OCI-LY7 (cell line): ENCODE measurements at regions not wholly inside any gene's neighbourhood (a gene's known extent, or its start where the extent isn't known, plus 50 kb on each side); places are given as distances from the start of the nearest gene placed in this dataset.

Experiments
- BruUV-seq: library from RNA; stranded (reverse); fragments of 400-500 nt; replicated peaks from 2 replicates; lab custom pipeline; 2021; lab: Mats Ljungman, UMichigan
- CTCF ChIA-PET: fragments of 300-600 bp; sonication (Branson Sonifier 250); formaldehyde crosslinking; loops from one replicate; lab custom pipeline; 2022; ENCODE audit warnings: antibody characterized with exemption; ENCODE audit not compliant: unreplicated experiment; lab: Charles Lee
- POLR2A ChIA-PET: fragments of 300-600 bp; sonication (Branson Sonifier 250); formaldehyde crosslinking; loops from one replicate; lab custom pipeline; 2022; ENCODE audit warnings: antibody characterized with exemption; lab: Charles Lee
- DNase-seq: peaks from one replicate; pipeline ENCODE4 v3.0.0-alpha.2; 2015; ENCODE audit warnings: low spot score
- H2AFZ ChIP-seq: fragments of 200-600 bp; sonication (generic), shearing (Covaris generic); 2 replicates; pipeline ENCODE4 v1.6.1; 2014; ENCODE audit warnings: mild to moderate bottlenecking, antibody characterized with exemption, low read length, moderate library complexity
- H3K27ac ChIP-seq: fragments of 200-600 bp; sonication (generic); 2 replicates; pipeline ENCODE4 v1.5.1; 2014; ENCODE audit warnings: mixed run types, low read depth, mild to moderate bottlenecking, moderate library complexity, low read length, inconsistent platforms; ENCODE audit not compliant: poor library complexity, severe bottlenecking
- H3K36me3 ChIP-seq: fragments of 200-600 bp; sonication (generic); 2 replicates; pipeline ENCODE4 v1.6.1; 2014; ENCODE audit warnings: mild to moderate bottlenecking, antibody characterized with exemption, low read length, moderate library complexity, mixed read lengths; ENCODE audit not compliant: insufficient read depth
- H3K4me1 ChIP-seq: fragments of 200-600 bp; sonication (generic); 2 replicates; pipeline ENCODE4 v1.5.1; 2014; ENCODE audit warnings: mild to moderate bottlenecking, low read length; ENCODE audit not compliant: insufficient read depth, poor library complexity, severe bottlenecking
- H3K4me2 ChIP-seq: fragments of 200-600 bp; sonication (generic); 2 replicates; pipeline ENCODE4 v1.6.1; 2014; ENCODE audit warnings: mild to moderate bottlenecking, low read length
- H3K4me3 ChIP-seq: fragments of 200-600 bp; sonication (generic); 2 replicates; pipeline ENCODE4 v1.5.1; 2014; ENCODE audit warnings: mild to moderate bottlenecking, low read depth, low read length; ENCODE audit not compliant: poor library complexity, severe bottlenecking
- H3K79me2 ChIP-seq: fragments of 200-600 bp; sonication (generic); 2 replicates; pipeline ENCODE4 v1.6.1; 2016; ENCODE audit warnings: low read depth, mild to moderate bottlenecking, low read length, moderate library complexity, mixed read lengths; ENCODE audit not compliant: insufficient read depth
- H3K9me2 ChIP-seq: fragments of 200-600 bp; sonication (generic); 2 replicates; pipeline ENCODE4 v1.6.1; 2016; ENCODE audit warnings: mild to moderate bottlenecking, low read length, mixed read lengths; ENCODE audit not compliant: insufficient read depth
- H3K9me3 ChIP-seq: fragments of 200-600 bp; sonication (generic); 2 replicates; pipeline ENCODE4 v1.6.1; 2014; ENCODE audit warnings: mild to moderate bottlenecking, mixed run types, low read length, mixed read lengths
- H4K20me1 ChIP-seq: fragments of 200-600 bp; sonication (generic); 2 replicates; pipeline ENCODE4 v1.6.1; 2014; ENCODE audit warnings: mild to moderate bottlenecking, antibody characterized with exemption, low read length, moderate library complexity, mixed read lengths; ENCODE audit not compliant: insufficient read depth
- CTCF ChIP-seq: fragments of 200-600 bp; sonication (generic); conservative IDR thresholded peaks from 2 replicates; pipeline ENCODE4 v1.5.1; 2014; ENCODE audit warnings: mild to moderate bottlenecking, antibody characterized with exemption, low read length, moderate library complexity, mixed read lengths
- EZH2phosphoT487 ChIP-seq: fragments of 200-600 bp; sonication (generic); IDR thresholded peaks from 2 replicates; pipeline ENCODE4 v1.6.1; 2018; ENCODE audit warnings: low read depth, borderline replicate concordance, mild to moderate bottlenecking, mixed run types, antibody characterized with exemption, low read length, moderate library complexity, mixed read lengths
- intact Hi-C: fragments of 100-400 bp; cut with micrococcal nuclease; formaldehyde crosslinking; loops from one replicate; pipeline ENCODE4 v1.10.0; 2022; ENCODE audit not compliant: unreplicated experiment

DNA sequence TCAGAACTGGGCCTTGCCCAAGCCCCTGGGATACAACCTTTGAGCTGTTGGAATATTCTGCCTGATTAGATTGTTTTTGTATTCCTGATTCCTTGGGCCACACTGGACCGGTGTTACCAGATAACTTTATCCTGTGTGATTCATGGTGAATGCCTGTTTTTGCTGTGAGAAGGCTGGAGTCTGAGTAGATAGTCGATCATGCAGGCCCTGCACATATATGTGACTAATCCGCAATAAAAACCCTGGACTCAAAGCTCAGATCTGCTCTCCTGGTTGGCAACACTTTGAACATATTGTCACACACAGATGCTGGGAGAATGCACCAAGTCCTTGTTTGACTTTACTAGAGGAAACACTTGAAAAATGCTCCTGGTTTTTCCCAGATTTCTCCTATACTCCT is 183.9 kb upstream of the MBL2 start:
- no peak overlapping the region for H3K4me2 ChIP-seq

DNA sequence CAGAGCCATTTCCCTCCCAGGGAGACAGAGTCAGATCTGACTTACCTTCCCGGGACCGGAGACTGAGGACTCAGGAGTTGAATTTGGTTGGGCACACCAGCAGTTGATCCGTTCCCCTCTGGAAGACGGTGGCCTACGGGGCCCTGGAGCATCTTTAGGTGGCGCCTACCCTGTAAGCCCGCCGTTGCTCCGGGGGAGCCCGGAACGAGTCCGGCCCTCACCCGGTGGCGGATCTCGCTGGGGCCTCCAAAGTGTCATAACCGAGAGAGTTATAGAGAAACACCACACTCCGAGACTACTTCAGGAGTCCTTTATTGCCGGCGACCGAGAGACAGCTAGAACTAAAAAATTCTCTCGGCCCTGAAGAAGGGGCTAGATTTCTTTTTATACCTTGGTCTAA is 182.8 kb upstream of the MBL2 start:
- no peak overlapping the region for H2AFZ ChIP-seq
- no peak overlapping the region for H3K4me3 ChIP-seq
- BruUV-seq, result no TSS peak
- POLR2A ChIA-PET, result interaction anchor here (0.7 kb wide), 1 partner anchor 394 kb away, joined by 3 read pairs; no protein-coding TSS in a partner anchor
- no peak for DNase-seq
- CTCF ChIA-PET, result no interaction called here
- no peaks in the 10 kb centered on the region for H3K4me1 ChIP-seq
- H3K9me2 ChIP-seq, result no peaks in the 10 kb centered on the region
- H3K4me2 ChIP-seq, result no peak overlapping the region
- no peaks in the 10 kb centered on the region for H4K20me1 ChIP-seq
- no peaks in the 10 kb centered on the region for H3K79me2 ChIP-seq
- no peaks in the 10 kb centered on the region for H3K36me3 ChIP-seq
- intact Hi-C loops, result loop anchor here (10.0 kb wide), 1 partner anchor 141 kb away; no protein-coding TSS in a partner anchor
- TF ChIP-seq CTCF, result no peak
- no peak for TF ChIP-seq EZH2phosphoT487
- no peaks in the 10 kb centered on the region for H3K9me3 ChIP-seq
- no peak overlapping the region for H3K27ac ChIP-seq

More for the DNA sequence above, 183.9 kb upstream of the MBL2 start:
- Histone ChIP-seq H3K36me3 (no peaks in the 10 kb centered on the region), H3K27ac (no peak overlapping the region), H4K20me1 (no peaks in the 10 kb centered on the region), H3K79me2 (no peaks in the 10 kb centered on the region), H2AFZ (no peak overlapping the region), H3K4me3 (no peak overlapping the region), H3K9me3 (no peaks in the 10 kb centered on the region), H3K9me2 (no peaks in the 10 kb centered on the region), H3K4me1 (no peaks in the 10 kb centered on the region)
- no peak for DNase-seq
- TF ChIP-seq EZH2phosphoT487, result no peak
- TF ChIP-seq CTCF, result no peak
- BruUV-seq, result no TSS peak
- intact Hi-C loops, result loop anchor here (10.0 kb wide), 1 partner anchor 142 kb away; no protein-coding TSS in a partner anchor
- ChIA-PET CTCF (no interaction called here), POLR2A (no interaction called here)

- Histone ChIP-seq H3K9me3 (no peaks in the 10 kb centered on the region), H3K4me3 (no peak overlapping the region), H3K4me2 (no peak overlapping the region), H3K9me2 (no peaks in the 10 kb centered on the region), H2AFZ (no peak overlapping the region), H4K20me1 (no peaks in the 10 kb centered on the region), H3K36me3 (no peaks in the 10 kb centered on the region), H3K79me2 (no peaks in the 10 kb centered on the region), H3K27ac (no peak overlapping the region), H3K4me1 (no peaks in the 10 kb centered on the region)
- ChIA-PET CTCF (no interaction called here), POLR2A (no interaction called here)
- intact Hi-C loops, result loop anchor here (10.0 kb wide), 1 partner anchor 140 kb away; no protein-coding TSS in a partner anchor
- no peak for DNase-seq
- no TSS peak for BruUV-seq
- TF ChIP-seq CTCF, result no peak
- no peak for TF ChIP-seq EZH2phosphoT487
Observed at GRCh38 chr10:52954407-52954806, 181.8 kb upstream of the MBL2 start.
